GM12878 (cell line): ENCODE measurements at regions not wholly inside any gene's neighbourhood (a gene's known extent, or its start where the extent isn't known, plus 50 kb on each side); places are given as distances from the start of the nearest gene placed in this dataset.

ENCODE experiments used
- ATAC-seq: fragments of 200-7000 bp; cut with Tn5 transposase; 3 replicates; pipeline ENCODE4 v1.9.1; 2020; ENCODE audit warnings: mild to moderate bottlenecking, moderate library complexity
- BruUV-seq: library from RNA; stranded (reverse); fragments of 400-500 nt; replicated peaks from 2 replicates; lab custom pipeline; 2021; lab: Mats Ljungman, UMichigan
- CTCF ChIA-PET: fragments of 300-600 bp; sonication (Branson Sonifier 250); formaldehyde crosslinking; extraction: SDS; loops from one replicate; lab custom pipeline; 2021; ENCODE audit warnings: inconsistent platforms; lab: Yijun Ruan, JAX
- POLR2A ChIA-PET: fragments of 350-600 bp; formaldehyde crosslinking; extraction: SDS; loops from one replicate; lab custom pipeline; 2021; ENCODE audit warnings: inconsistent platforms; lab: Charles Lee
- RAD21 ChIA-PET: fragments of 300-600 bp; sonication (Branson Sonifier 250); formaldehyde crosslinking; loops from one replicate; lab custom pipeline; 2023; ENCODE audit warnings: antibody characterized with exemption; ENCODE audit not compliant: unreplicated experiment; lab: Charles Lee
- SMC1A ChIA-PET: fragments of 300-600 bp; sonication (Branson Sonifier 250); formaldehyde crosslinking; loops from one replicate; lab custom pipeline; 2023; ENCODE audit not compliant: unreplicated experiment, uncharacterized antibody; lab: Charles Lee
- DNase-seq: peaks from one replicate; pipeline ENCODE4 v3.0.0-alpha.2; 2011; ENCODE audit warnings: low read depth, low spot score
- FAIRE-seq: peaks from 3 replicates; lab custom pipeline; 2011; peaks lifted over from hg19 to GRCh38; lab: Jason Lieb, UNC
- H2AFZ ChIP-seq: 2 replicates; pipeline ENCODE4 v1.6.0; 2011; ENCODE audit warnings: low read depth, low read length, control low read depth; ENCODE audit not compliant: control insufficient read depth
- H3K27ac ChIP-seq: 2 replicates; pipeline ENCODE4 v1.5.1; 2011; ENCODE audit warnings: control low read depth; ENCODE audit not compliant: control insufficient read depth, insufficient read depth
- H3K27me3 ChIP-seq, 2 experiments: replicated peaks in 1 of 2; 2 replicates each; pipeline versions ENCODE4 v1.6.0 to v1.6.1; 2011; ENCODE audit warnings: low read length in 1 of 2; ENCODE audit not compliant: control insufficient read depth in 2 of 2, insufficient read depth in 2 of 2
- H3K36me3 ChIP-seq, 2 experiments: 2 replicates each; pipeline ENCODE4 v1.5.1; 2011; ENCODE audit warnings: low read length in 1 of 2; ENCODE audit not compliant: control insufficient read depth in 2 of 2, insufficient read depth in 2 of 2
- H3K4me1 ChIP-seq: 2 replicates; pipeline ENCODE4 v1.6.1; 2011; ENCODE audit warnings: mild to moderate bottlenecking, low read length, moderate library complexity, mixed read lengths; ENCODE audit not compliant: control insufficient read depth, insufficient read depth
- H3K4me2 ChIP-seq: 2 replicates; pipeline ENCODE4 v1.6.0; 2011; ENCODE audit warnings: control low read depth; ENCODE audit not compliant: control insufficient read depth, insufficient read depth
- H3K4me3 ChIP-seq: fragments of 200-600 bp; sonication (generic); 2 replicates; pipeline ENCODE4 v1.5.1; 2016
- H3K79me2 ChIP-seq: 2 replicates; pipeline ENCODE4 v1.6.0; 2011; ENCODE audit warnings: low read length; ENCODE audit not compliant: control insufficient read depth, insufficient read depth
- H3K9ac ChIP-seq: 2 replicates; pipeline ENCODE4 v1.8.0; 2011; ENCODE audit warnings: low read length, control low read depth, mixed read lengths; ENCODE audit not compliant: control insufficient read depth, insufficient read depth
- H3K9me3 ChIP-seq: replicated peaks from 3 replicates; pipeline ENCODE4 v1.5.1; 2011; ENCODE audit warnings: mild to moderate bottlenecking, low read length; ENCODE audit not compliant: control insufficient read depth, insufficient read depth
- H4K20me1 ChIP-seq: 2 replicates; pipeline ENCODE4 v1.6.0; 2011; ENCODE audit not compliant: control insufficient read depth, insufficient read depth
- ATF3 ChIP-seq: IDR thresholded peaks from 2 replicates; pipeline ENCODE4 v1.6.1; 2011; ENCODE audit warnings: low read depth, mild to moderate bottlenecking, low read length, moderate library complexity, borderline replicate concordance; ENCODE audit errors: extremely low read depth
- BHLHE40 ChIP-seq, 2 experiments: fragments of 450-650 bp in 1 of 2; IDR thresholded peaks; 2 replicates each; pipeline ENCODE4 v1.6.1; 2011 to 2017; ENCODE audit warnings: low read depth in 2 of 2, borderline replicate concordance in 1 of 2, improper control_type of control experiment in 1 of 2, low read length in 1 of 2, mild to moderate bottlenecking in 1 of 2
- CBFB ChIP-seq: IDR thresholded peaks from 2 replicates; pipeline ENCODE4 v1.6.1; 2016; ENCODE audit warnings: antibody characterized with exemption, low read depth
- CUX1 ChIP-seq: IDR thresholded peaks from 2 replicates; pipeline ENCODE4 v1.6.1; 2012; ENCODE audit warnings: improper control_type of control experiment, low read depth, low read length; ENCODE audit not compliant: insufficient replicate concordance
- DPF2 ChIP-seq: fragments of 450-650 bp; IDR thresholded peaks from 2 replicates; pipeline ENCODE4 v1.6.1; 2017; ENCODE audit warnings: mild to moderate bottlenecking
- EGR1 ChIP-seq, 2 experiments: IDR thresholded peaks; 1 replicate in 1 of 2; 2 replicates in 1 of 2; pipeline ENCODE4 v1.6.1; 2011 to 2012; ENCODE audit warnings: low read depth in 2 of 2, low read length in 2 of 2, borderline replicate concordance in 1 of 2, mild to moderate bottlenecking in 1 of 2, moderate library complexity in 1 of 2
- EP300 ChIP-seq, 2 experiments: fragments of 150-350 bp in 1 of 2; IDR thresholded peaks; 2 replicates each; pipeline ENCODE4 v1.6.1; 2011 to 2012; ENCODE audit warnings: low read depth in 2 of 2, low read length in 2 of 2, borderline replicate concordance in 1 of 2, improper control_type of control experiment in 1 of 2, inconsistent platforms in 1 of 2; ENCODE audit not compliant: control insufficient read depth in 1 of 2
- MYB ChIP-seq: fragments of 150-350 bp; IDR thresholded peaks from 2 replicates; pipeline ENCODE4 v1.6.1; 2014; ENCODE audit warnings: mild to moderate bottlenecking, low read depth, low read length, borderline replicate concordance
- NFXL1 ChIP-seq: fragments of 450-650 bp; IDR thresholded peaks from 2 replicates; pipeline ENCODE4 v1.6.1; 2017; ENCODE audit warnings: antibody characterized with exemption, mild to moderate bottlenecking, borderline replicate concordance
- NFYB ChIP-seq: IDR thresholded peaks from 2 replicates; pipeline ENCODE4 v1.6.1; 2011; ENCODE audit warnings: low read depth, mild to moderate bottlenecking, low read length, improper control_type of control experiment, moderate library complexity; ENCODE audit not compliant: insufficient read depth
- PML ChIP-seq: IDR thresholded peaks from 2 replicates; pipeline ENCODE4 v1.6.1; 2012; ENCODE audit warnings: low read length, inconsistent platforms
- SREBF2 ChIP-seq: IDR thresholded peaks from 2 replicates; pipeline ENCODE4 v1.6.1; 2012; ENCODE audit warnings: mild to moderate bottlenecking, low read length
- ZNF622 ChIP-seq: fragments of 450-650 bp; IDR thresholded peaks from 2 replicates; pipeline ENCODE4 v1.6.1; 2017; ENCODE audit warnings: mild to moderate bottlenecking, inconsistent platforms
- WGBS: methylation state at CpG from one replicate; pipeline ENCODE4 v1.1.6; 2016; ENCODE audit warnings: low lambda C conversion rate; ENCODE audit not compliant: insufficient replicate concordance, insufficient coverage; ENCODE audit errors: missing lambda C conversion rate; 5-methylcytosine and 5-hydroxymethylcytosine counted together
- in situ Hi-C: fragments of 300-500 bp; cut with MboI; formaldehyde crosslinking; loops from 9 replicates; pipeline ENCODE4 v1.14.3; 2018; ENCODE audit warnings: mixed read lengths
- intact Hi-C: fragments of 100-400 bp; cut with micrococcal nuclease; formaldehyde crosslinking; loops from one replicate; pipeline ENCODE4 v1.14.2; 2022; ENCODE audit not compliant: unreplicated experiment

- TF ChIP-seq BHLHE40 (IDR thresholded peaks at IDR 0.05; ENCODE audit: borderline replicate concordance in 1 of 2, low read depth in 2 of 2, low read length in 1 of 2): no peak
- TF ChIP-seq SREBF2: no peak
- TF ChIP-seq PML: no peak
- no peak for TF ChIP-seq EP300 (IDR thresholded peaks at IDR 0.05; ENCODE audit: borderline replicate concordance in 1 of 2, control insufficient read depth in 1 of 2, low read depth in 2 of 2, low read length in 2 of 2)
- Histone ChIP-seq H3K36me3 (no peaks in the 10 kb centered on the region), H3K27ac (no peak overlapping the region), H3K9me3 (no peaks in the 10 kb centered on the region), H3K4me1 (no peaks in the 10 kb centered on the region), H3K9ac (no peak overlapping the region), H3K27me3 (no peaks in the 10 kb centered on the region), H3K4me3 (no peak overlapping the region), H3K4me2 (no peak overlapping the region), H3K79me2 (no peaks in the 10 kb centered on the region), H2AFZ (no peak overlapping the region), H4K20me1 (no peaks in the 10 kb centered on the region)
- 0% methylated on average over 1 of the region's 1 CpG for WGBS
- DNase-seq: no peak
- no peak for FAIRE-seq
- ATAC-seq: no peak
- no TSS peak for BruUV-seq
- ChIA-PET CTCF (no interaction called here), RAD21 (no interaction called here), SMC1A (no interaction called here), POLR2A (interaction anchor here (0.5 kb wide), 1 partner anchor 22 kb away, joined by 3 read pairs; no protein-coding TSS in a partner anchor)
- in situ Hi-C loops: no loop called here
- intact Hi-C loops: no loop called here
Measured at GRCh38 chr10:106226142-106226541, 938.4 kb downstream of the SORCS1 start.

GRCh38 chr10:106224676-106225075 is 939.8 kb downstream of the SORCS1 start:
- H3K9me3 ChIP-seq: no peaks in the 10 kb centered on the region
- H3K36me3 ChIP-seq: no peaks in the 10 kb centered on the region
- SMC1A ChIA-PET: no interaction called here
- H4K20me1 ChIP-seq: no peaks in the 10 kb centered on the region
- H3K27me3 ChIP-seq: no peaks in the 10 kb centered on the region
- RAD21 ChIA-PET: no interaction called here
- in situ Hi-C loops (no loop called here), intact Hi-C loops (no loop called here)
- no peak overlapping the region for H3K9ac ChIP-seq
- no peak overlapping the region for H2AFZ ChIP-seq
- H3K4me3 ChIP-seq: no peak overlapping the region
- DNase-seq (no peak), ATAC-seq (no peak), FAIRE-seq (no peak)
- BruUV-seq: no TSS peak
- no peaks in the 10 kb centered on the region for H3K4me1 ChIP-seq
- H3K27ac ChIP-seq: no peak overlapping the region
- H3K79me2 ChIP-seq: no peaks in the 10 kb centered on the region
- no peak overlapping the region for H3K4me2 ChIP-seq
- CTCF ChIA-PET: no interaction called here
- WGBS: 14% methylated on average over 1 of the region's 1 CpG
- POLR2A ChIA-PET: no interaction called here
- no peak for TF ChIP-seq NFYB
- no peak for TF ChIP-seq EGR1 (IDR thresholded peaks at IDR 0.05; ENCODE audit: borderline replicate concordance in 1 of 2, low read depth in 2 of 2, low read length in 2 of 2)
- no peak for TF ChIP-seq DPF2
- no peak for TF ChIP-seq CUX1
- TF ChIP-seq MYB: no peak
- no peak for TF ChIP-seq ZNF622
- TF ChIP-seq CBFB: no peak
- no peak for TF ChIP-seq NFXL1
- no peak for TF ChIP-seq ATF3
